HG02798 (cell line): ENCODE measurements at regions not wholly inside any gene's neighbourhood (a gene's known extent, or its start where the extent isn't known, plus 50 kb on each side); places are given as distances from the start of the nearest gene placed in this dataset.
"Not testable (repeated sequence)": the region's sequence is repeated elsewhere in the genome, so short reads cannot be mapped to it uniquely, and the experiment has no call there.

Experiments
- ATAC-seq: cut with Tn5 transposase; IDR thresholded peaks from one replicate; pipeline ENCODE4 v1.9.1; 2021; ENCODE audit warnings: mild to moderate bottlenecking; ENCODE audit not compliant: unreplicated experiment, poor library complexity

- no peak for ATAC-seq
Measured at GRCh38 chr18:9042766-9043481, 59.6 kb upstream of the NDUFV2 start.

- ATAC-seq, result no peak
Measured at GRCh38 chr18:9043581-9043980, 58.9 kb upstream of the NDUFV2 start.

- ATAC-seq, result no peak
Measured at GRCh38 chr18:9047715-9048114, 54.8 kb upstream of the NDUFV2 start.

DNA sequence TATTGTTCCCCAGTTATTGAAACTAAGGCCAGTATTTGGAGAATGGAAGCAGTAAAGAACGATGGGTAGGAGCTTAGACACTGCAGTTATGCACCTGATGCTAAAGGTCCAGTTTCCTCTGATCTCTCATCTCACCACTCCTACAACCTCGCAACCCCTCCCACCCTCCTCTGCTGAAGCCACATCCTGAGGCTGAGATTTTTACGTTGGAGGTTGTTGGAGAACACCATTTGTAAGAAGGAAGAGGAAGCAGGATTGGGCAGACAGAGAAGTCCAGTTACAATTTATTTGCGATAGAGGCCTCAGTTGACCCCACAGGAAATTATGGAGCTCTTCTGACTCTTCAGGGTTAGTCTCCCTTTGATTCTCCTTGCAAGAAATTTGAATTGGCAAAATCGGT is 54.3 kb upstream of the NDUFV2 start:
- ATAC-seq, result no peak

- no peak for ATAC-seq
Measured at GRCh38 chr18:9048808-9049494, 53.5 kb upstream of the NDUFV2 start.

- ATAC-seq, result no peak
Measured at GRCh38 chr18:9049495-9049809, 53.0 kb upstream of the NDUFV2 start.

- ATAC-seq, result not testable (repeated sequence)
Measured at GRCh38 chr18:9050628-9051284, 51.7 kb upstream of the NDUFV2 start.
